ENCODE measurements at regions not wholly inside any gene's neighbourhood (a gene's known extent, or its start where the extent isn't known, plus 50 kb on each side); places are given as distances from the start of the nearest gene placed in this dataset.

- no peak for FAIRE-seq
- CTCF ChIA-PET (ENCODE audit: partially characterized antibody) = no interaction called here
- POLR2A ChIA-PET (ENCODE audit: partially characterized antibody) = no interaction called here
- Histone ChIP-seq H3K4me1 (replicated peaks in 1 of 4; ENCODE audit: control insufficient read depth in 3 of 4, insufficient read depth in 4 of 4, low read length in 3 of 4) (no peaks in the 10 kb centered on the region), H3K27me3 (replicated peaks in 1 of 4; ENCODE audit: control insufficient read depth in 3 of 4, extremely low read depth in 1 of 4, insufficient read depth in 3 of 4, low read length in 3 of 4) (no peaks in the 10 kb centered on the region), H3K79me1 (ENCODE audit: low read depth, low read length) (no peaks in the 10 kb centered on the region), H3K9me3 (ENCODE audit: insufficient read depth in 2 of 2, low read depth in 1 of 2, low read length in 1 of 2) (no peaks in the 10 kb centered on the region), H3K18ac (ENCODE audit: extremely low read depth, low read length) (no peak overlapping the region), H3K14ac (ENCODE audit: insufficient read length) (no peak overlapping the region), H4K5ac (ENCODE audit: insufficient read length, low read depth, low read length) (no peak overlapping the region), H4K20me1 (replicated peaks in 1 of 2; ENCODE audit: control insufficient read depth in 1 of 2, insufficient read depth in 2 of 2, low read length in 2 of 2) (no peaks in the 10 kb centered on the region), H2BK15ac (ENCODE audit: low read length) (no peak overlapping the region), H2BK120ac (replicated peaks; ENCODE audit: low read depth, low read length) (no peak overlapping the region), H2BK12ac (ENCODE audit: low read depth, low read length) (no peak overlapping the region), H3K23ac (ENCODE audit: insufficient read length) (no peak overlapping the region), H4K8ac (ENCODE audit: extremely low read depth, insufficient read depth, low read length) (no peak overlapping the region), H3K36me3 (ENCODE audit: control insufficient read depth in 2 of 4, insufficient read depth in 4 of 4, low read length in 3 of 4) (no peaks in the 10 kb centered on the region), H3K23me2 (ENCODE audit: low read depth, low read length) (no peaks in the 10 kb centered on the region), H2BK20ac (ENCODE audit: low read length) (no peak overlapping the region), H2BK5ac (ENCODE audit: low read depth, low read length) (no peak overlapping the region), H3K4ac (replicated peaks; ENCODE audit: insufficient read length, low read depth, low read length) (no peak overlapping the region), H2AK5ac (ENCODE audit: low read depth, low read length) (no peak overlapping the region), H3K79me2 (ENCODE audit: control insufficient read depth in 1 of 2, insufficient read depth in 2 of 2, low read length in 2 of 2) (no peaks in the 10 kb centered on the region), H3K4me3 (ENCODE audit: extremely low read depth in 1 of 4, insufficient read depth in 2 of 4, low read depth in 3 of 4, low read length in 4 of 4) (no peak overlapping the region), H2AFZ (ENCODE audit: low read length) (no peak overlapping the region), H3K4me2 (ENCODE audit: insufficient read depth in 1 of 2, low read depth in 2 of 2, low read length in 2 of 2) (no peak overlapping the region), H3K27ac (ENCODE audit: low read depth, low read length) (no peak overlapping the region), H3K9ac (replicated peaks in 1 of 4; ENCODE audit: extremely low read depth in 1 of 4, low read depth in 3 of 4, low read length in 3 of 4) (no peak overlapping the region), H4K91ac (replicated peaks; ENCODE audit: insufficient read length, low read length) (no peak overlapping the region), H3K56ac (replicated peaks; ENCODE audit: insufficient read length, low read depth, low read length) (no peak overlapping the region)
- no peak for DNase-seq (ENCODE audit: low read depth in 1 of 2, low spot score in 2 of 2)
- TF ChIP-seq TCF12 (IDR thresholded peaks at IDR 0.05; ENCODE audit: low read depth, low read length) = no peak
- TF ChIP-seq SP1 (IDR thresholded peaks at IDR 0.05; ENCODE audit: low read depth, low read length) = no peak
- no peak for TF ChIP-seq SP4 (IDR thresholded peaks at IDR 0.05; ENCODE audit: low read length)
- TF ChIP-seq EZH2 (IDR thresholded peaks at IDR 0.05; ENCODE audit: low read depth, low read length, severe bottlenecking) = no peak
- no peak for TF ChIP-seq TAF1 (IDR thresholded peaks at IDR 0.05; ENCODE audit: low read depth, low read length)
- TF ChIP-seq ATF3 (IDR thresholded peaks at IDR 0.05; ENCODE audit: insufficient read depth, low read depth, low read length) = no peak
- no peak for TF ChIP-seq YY1 (IDR thresholded peaks at IDR 0.05; ENCODE audit: low read depth, low read length)
- TF ChIP-seq SP2 (IDR thresholded peaks at IDR 0.05; ENCODE audit: low read length) = no peak
- TF ChIP-seq POLR2A (IDR thresholded peaks at IDR 0.05; ENCODE audit: control extremely low read depth in 1 of 2, low read depth in 2 of 2, low read length in 2 of 2) = no peak
- TF ChIP-seq POLR2AphosphoS5 (IDR thresholded peaks at IDR 0.05; ENCODE audit: low read depth, low read length) = no peak
- no peak for TF ChIP-seq TEAD4 (IDR thresholded peaks at IDR 0.05; ENCODE audit: low read depth, low read length)
- TF ChIP-seq ATF2 (IDR thresholded peaks at IDR 0.05; ENCODE audit: low read length) = no peak
- TF ChIP-seq CHD1 (IDR thresholded peaks at IDR 0.05; ENCODE audit: low read depth, low read length) = no peak
- no peak for TF ChIP-seq JUND (IDR thresholded peaks at IDR 0.05; ENCODE audit: low read length)
- TF ChIP-seq GTF2F1 (IDR thresholded peaks at IDR 0.05; ENCODE audit: borderline replicate concordance, low read depth, low read length) = no peak
- TF ChIP-seq MAX (IDR thresholded peaks at IDR 0.05) = no peak
Measured at GRCh38 chr20:40612837-40613236, 76.2 kb downstream of the MAFB start.
